Ishikawa (cell line): ENCODE measurements at regions not wholly inside any gene's neighbourhood (a gene's known extent, or its start where the extent isn't known, plus 50 kb on each side); places are given as distances from the start of the nearest gene placed in this dataset.

Experiments used
- CEBPB ChIP-seq: IDR thresholded peaks from 2 replicates; pipeline ENCODE4 v1.6.1; 2012
- EP300 ChIP-seq: IDR thresholded peaks from 2 replicates; pipeline ENCODE4 v1.6.1; 2012; ENCODE audit warnings: borderline replicate concordance
- FOXM1 ChIP-seq: IDR thresholded peaks from 2 replicates; pipeline ENCODE4 v1.6.1; 2012; ENCODE audit warnings: low read depth, borderline replicate concordance
- MAX ChIP-seq: IDR thresholded peaks from 2 replicates; pipeline ENCODE4 v1.6.1; 2012
- TAF1 ChIP-seq: IDR thresholded peaks from 2 replicates; pipeline ENCODE4 v1.6.1; 2012; ENCODE audit warnings: low read depth, mild to moderate bottlenecking
- TCF12 ChIP-seq: IDR thresholded peaks from 2 replicates; pipeline ENCODE4 v1.6.1; 2012; ENCODE audit warnings: low read depth

- no peak for TF ChIP-seq TAF1
- TF ChIP-seq CEBPB = no peak
- no peak for TF ChIP-seq MAX
- no peak for TF ChIP-seq EP300
- TF ChIP-seq FOXM1 = no peak
- TF ChIP-seq TCF12 = no peak
Measured at GRCh38 chr3:16801698-16802097, 83.1 kb upstream of the PLCL2 start.
